Caco-2 (cell line): ENCODE measurements at regions not wholly inside any gene's neighbourhood (a gene's known extent, or its start where the extent isn't known, plus 50 kb on each side); places are given as distances from the start of the nearest gene placed in this dataset.

Experiments used
- BruUV-seq: library from RNA; stranded (reverse); fragments of 400-500 nt; replicated peaks from 2 replicates; lab custom pipeline; 2021; lab: Mats Ljungman, UMichigan
- CTCF ChIA-PET: fragments of 300-600 bp; sonication (Branson Sonifier 250); formaldehyde crosslinking; loops from one replicate; lab custom pipeline; 2022; ENCODE audit warnings: antibody characterized with exemption; lab: Charles Lee
- POLR2A ChIA-PET: fragments of 300-600 bp; sonication (Branson Sonifier 250); formaldehyde crosslinking; loops from one replicate; lab custom pipeline; 2022; ENCODE audit warnings: antibody characterized with exemption; lab: Charles Lee
- DNase-seq, 2 experiments: peaks; one replicate each; pipeline versions ENCODE4 v3.0.0 to v3.0.0-alpha.2; 2020 to 2022
- H3K27me3 ChIP-seq: replicated peaks from 2 replicates; pipeline ENCODE4 v1.6.0; 2011; ENCODE audit warnings: low read length; ENCODE audit not compliant: control insufficient read depth, insufficient read depth
- H3K36me3 ChIP-seq: 2 replicates; pipeline ENCODE4 v1.5.1; 2011; ENCODE audit warnings: low read length; ENCODE audit not compliant: control insufficient read depth, insufficient read depth
- H3K4me1 ChIP-seq: fragments of 250-450 bp; sonication (Bioruptor Pico); 2 replicates; pipeline ENCODE4 v1.5.1; 2020; ENCODE audit warnings: mild to moderate bottlenecking
- H3K4me3 ChIP-seq: 2 replicates; pipeline ENCODE4 v1.5.1; 2011; ENCODE audit warnings: low read depth, mild to moderate bottlenecking, control low read depth, low read length
- H3K9me3 ChIP-seq: fragments of 250-450 bp; sonication (Bioruptor Pico); 2 replicates; pipeline ENCODE4 v1.5.1; 2020; ENCODE audit warnings: mild to moderate bottlenecking, moderate library complexity
- H3K27ac Mint-ChIP-seq: one replicate; pipeline ENCODE4 v1.8.0; 2022; ENCODE audit warnings: mixed read lengths; ENCODE audit not compliant: unreplicated experiment
- H3K27me3 Mint-ChIP-seq: one replicate; pipeline ENCODE4 v1.8.0; 2022; ENCODE audit warnings: mixed read lengths; ENCODE audit not compliant: insufficient read depth, unreplicated experiment
- H3K36me3 Mint-ChIP-seq: one replicate; pipeline ENCODE4 v1.8.0; 2022; ENCODE audit warnings: mild to moderate bottlenecking, mixed read lengths; ENCODE audit not compliant: insufficient read depth, unreplicated experiment
- H3K4me1 Mint-ChIP-seq: one replicate; pipeline ENCODE4 v1.8.0; 2022; ENCODE audit warnings: low read depth, mixed read lengths; ENCODE audit not compliant: unreplicated experiment
- H3K4me3 Mint-ChIP-seq: one replicate; pipeline ENCODE4 v1.8.0; 2022; ENCODE audit warnings: mild to moderate bottlenecking, moderate library complexity, mixed read lengths; ENCODE audit not compliant: unreplicated experiment
- H3K9me3 Mint-ChIP-seq: one replicate; pipeline ENCODE4 v1.8.0; 2022; ENCODE audit warnings: mixed read lengths; ENCODE audit not compliant: unreplicated experiment
- CTCF ChIP-seq, 2 experiments: fragments of 200-600 bp in 1 of 2; IDR thresholded peaks; 1 replicate in 1 of 2; 2 replicates in 1 of 2; pipeline versions ENCODE4 v1.5.1 to v1.8.0; 2011 to 2022; ENCODE audit warnings: antibody characterized with exemption in 1 of 2, control low read depth in 1 of 2, inconsistent platforms in 1 of 2, low read depth in 1 of 2, low read length in 1 of 2, mild to moderate bottlenecking in 1 of 2, moderate library complexity in 1 of 2; ENCODE audit not compliant: insufficient read depth in 1 of 2, severe bottlenecking in 1 of 2, unreplicated experiment in 1 of 2
- intact Hi-C: fragments of 100-400 bp; cut with micrococcal nuclease; formaldehyde crosslinking; loops from one replicate; pipeline ENCODE4 v1.10.0; 2022; ENCODE audit not compliant: unreplicated experiment

GRCh38 chr2:215684448-215685237 is 248.8 kb upstream of the FN1 start:
- H3K4me3 Mint-ChIP-seq: peak overlapping the region; percentile 58
- ChIA-PET POLR2A (interaction anchor here (0.8 to 1.4 kb wide), 3 partner anchors 9 to 28 kb away, joined by 3 to 5 read pairs (median 5); no protein-coding TSS in a partner anchor), CTCF (interaction anchor here (1.0 kb wide), 1 partner anchor 110 kb away, joined by 3 read pairs; no protein-coding TSS in a partner anchor)
- no peak overlapping the region for H3K4me3 ChIP-seq
- H3K9me3 Mint-ChIP-seq: no peaks in the 10 kb centered on the region
- no peaks in the 10 kb centered on the region for H3K9me3 ChIP-seq
- intact Hi-C loops: loop anchor here (1.0 to 5.0 kb wide), 14 partner anchors 8 to 372 kb away; partner anchors contain the start of genes ATIC and FN1
- H3K27me3 ChIP-seq: no peaks in the 10 kb centered on the region
- no peak for TF ChIP-seq CTCF (IDR thresholded peaks at IDR 0.05; ENCODE audit: insufficient read depth in 1 of 2, low read depth in 1 of 2, low read length in 1 of 2, severe bottlenecking in 1 of 2, unreplicated experiment in 1 of 2)
- peaks cover 60% of the 10 kb centered on the region for H3K4me1 Mint-ChIP-seq
- H3K4me1 ChIP-seq: peaks cover 78% of the 10 kb centered on the region
- H3K36me3 Mint-ChIP-seq: peaks cover 39% of the 10 kb centered on the region
- peak overlapping the region; percentile 93 for H3K27ac Mint-ChIP-seq
- peak; percentile 80 to 89 for DNase-seq
- BruUV-seq: no TSS peak
- H3K36me3 ChIP-seq: no peaks in the 10 kb centered on the region
- H3K27me3 Mint-ChIP-seq: no peaks in the 10 kb centered on the region

GRCh38 chr2:215683295-215683694 is 247.4 kb upstream of the FN1 start:
- BruUV-seq: no TSS peak
- H3K4me3 ChIP-seq: no peak overlapping the region
- H3K27me3 ChIP-seq: no peaks in the 10 kb centered on the region
- Mint-ChIP-seq H3K36me3 (peaks cover 39% of the 10 kb centered on the region), H3K4me3 (peak overlapping the region; percentile 8), H3K9me3 (no peaks in the 10 kb centered on the region), H3K27ac (peak overlapping the region; percentile 93), H3K27me3 (no peaks in the 10 kb centered on the region), H3K4me1 (peaks cover 57% of the 10 kb centered on the region)
- H3K4me1 ChIP-seq: peaks cover 77% of the 10 kb centered on the region
- no peak for TF ChIP-seq CTCF (IDR thresholded peaks at IDR 0.05; ENCODE audit: insufficient read depth in 1 of 2, low read depth in 1 of 2, low read length in 1 of 2, severe bottlenecking in 1 of 2, unreplicated experiment in 1 of 2)
- no peaks in the 10 kb centered on the region for H3K9me3 ChIP-seq
- CTCF ChIA-PET: no interaction called here
- POLR2A ChIA-PET: no interaction called here
- no peaks in the 10 kb centered on the region for H3K36me3 ChIP-seq
- intact Hi-C loops: loop anchor here (5.0 kb wide), 1 partner anchor 371 kb away; the partner anchor contains the start of gene ATIC
- no peak for DNase-seq

GRCh38 chr2:215681799-215682596 is 246.1 kb upstream of the FN1 start:
- peaks cover 39% of the 10 kb centered on the region for H3K36me3 Mint-ChIP-seq
- TSS peak; percentile 47 for BruUV-seq
- H3K4me3 ChIP-seq: no peak overlapping the region
- TF ChIP-seq CTCF (IDR thresholded peaks at IDR 0.05; ENCODE audit: insufficient read depth in 1 of 2, low read depth in 1 of 2, low read length in 1 of 2, severe bottlenecking in 1 of 2, unreplicated experiment in 1 of 2): no peak
- H3K27ac Mint-ChIP-seq: peak overlapping the region; percentile 93
- no peaks in the 10 kb centered on the region for H3K36me3 ChIP-seq
- H3K9me3 Mint-ChIP-seq: no peaks in the 10 kb centered on the region
- peaks cover 58% of the 10 kb centered on the region for H3K4me1 Mint-ChIP-seq
- H3K9me3 ChIP-seq: no peaks in the 10 kb centered on the region
- intact Hi-C loops: loop anchor here (1.0 to 5.0 kb wide), 3 partner anchors 12 to 370 kb away; partner anchors contain the start of gene ATIC
- ChIA-PET CTCF (no interaction called here), POLR2A (no interaction called here)
- peak overlapping the region; percentile 48 for H3K4me3 Mint-ChIP-seq
- H3K27me3 Mint-ChIP-seq: no peaks in the 10 kb centered on the region
- no peaks in the 10 kb centered on the region for H3K27me3 ChIP-seq
- peaks cover 72% of the 10 kb centered on the region for H3K4me1 ChIP-seq
- no peak for DNase-seq
